SK-N-SH (cell line): ENCODE measurements at regions not wholly inside any gene's neighbourhood (a gene's known extent, or its start where the extent isn't known, plus 50 kb on each side); places are given as distances from the start of the nearest gene placed in this dataset.

Experiments
- CTCF ChIA-PET: fragments of 300-600, 350-600 bp; formaldehyde crosslinking; extraction: SDS; loops from one replicate; lab custom pipeline; 2021; lab: Yijun Ruan, JAX
- POLR2A ChIA-PET: fragments of 350-600 bp; sonication (Branson Sonifier 250); formaldehyde crosslinking; extraction: SDS; loops from one replicate; lab custom pipeline; 2020; ENCODE audit warnings: antibody characterized with exemption, inconsistent platforms; lab: Yijun Ruan, JAX
- DNase-seq: peaks from one replicate; pipeline ENCODE4 v3.0.0; 2012
- H2AFZ ChIP-seq: fragments of 200-600 bp; sonication (generic); 2 replicates; pipeline ENCODE4 v1.8.1; 2016; ENCODE audit warnings: antibody characterized with exemption, mild to moderate bottlenecking, low read depth
- H3F3A ChIP-seq: fragments of 200-600 bp; sonication (generic); replicated peaks from 2 replicates; pipeline ENCODE3; 2016; ENCODE audit warnings: antibody characterized with exemption, mild to moderate bottlenecking; ENCODE audit not compliant: insufficient read depth
- H3K27ac ChIP-seq, 2 experiments: fragments of 200-500 bp in 1 of 2; fragments of 200-600 bp in 1 of 2; sonication (Bioruptor generic) in 1 of 2; sonication (generic), shearing (Covaris generic) in 1 of 2; 2 replicates each; pipeline versions ENCODE4 v1.5.1 to v1.6.1; 2014 to 2016; ENCODE audit warnings: low read depth in 2 of 2, inconsistent platforms in 1 of 2, low read length in 1 of 2, mild to moderate bottlenecking in 1 of 2, mixed read lengths in 1 of 2
- H3K27me3 ChIP-seq: fragments of 200-600 bp; sonication (generic), shearing (Covaris generic); 2 replicates; pipeline ENCODE4 v1.6.1; 2016; ENCODE audit warnings: mixed run types; ENCODE audit not compliant: insufficient read depth
- H3K36me3 ChIP-seq, 2 experiments: fragments of 200-500 bp in 1 of 2; fragments of 200-600 bp in 1 of 2; sonication (Bioruptor generic) in 1 of 2; sonication (generic) in 1 of 2; replicated peaks in 1 of 2; 2 replicates each; pipeline versions ENCODE3 to v1.5.1; 2014 to 2016; ENCODE audit warnings: low read length in 1 of 2, mild to moderate bottlenecking in 1 of 2; ENCODE audit not compliant: insufficient read depth in 2 of 2, control insufficient read depth in 1 of 2
- H3K4me1 ChIP-seq, 2 experiments: fragments of 200-500 bp in 1 of 2; fragments of 200-600 bp in 1 of 2; sonication (Bioruptor generic) in 1 of 2; sonication (generic), shearing (Covaris generic) in 1 of 2; 2 replicates each; pipeline versions ENCODE4 v1.5.1 to v1.6.1; 2014 to 2016; ENCODE audit warnings: low read depth in 1 of 2, low read length in 1 of 2, mixed run types in 1 of 2; ENCODE audit not compliant: insufficient read depth in 2 of 2, control insufficient read depth in 1 of 2
- H3K4me2 ChIP-seq: fragments of 200-600 bp; sonication (generic), shearing (Covaris generic); 2 replicates; pipeline ENCODE4 v1.6.1; 2017; ENCODE audit warnings: mixed run types
- H3K4me3 ChIP-seq, 2 experiments: fragments of 200-500 bp in 1 of 2; fragments of 200-600 bp in 1 of 2; sonication (Bioruptor generic) in 1 of 2; sonication (generic), shearing (Covaris generic) in 1 of 2; 2 replicates each; pipeline versions ENCODE4 v1.5.1 to v1.8.1; 2014 to 2016; ENCODE audit warnings: low read depth in 2 of 2, inconsistent platforms in 1 of 2, low read length in 1 of 2, mild to moderate bottlenecking in 1 of 2, mixed read lengths in 1 of 2, moderate library complexity in 1 of 2
- H3K79me2 ChIP-seq: fragments of 200-600 bp; sonication (generic); 2 replicates; pipeline ENCODE4 v1.8.1; 2017; ENCODE audit warnings: mild to moderate bottlenecking; ENCODE audit not compliant: insufficient read depth
- H3K9ac ChIP-seq: fragments of 200-600 bp; sonication (generic); 2 replicates; pipeline ENCODE4 v1.6.1; 2017; ENCODE audit warnings: mixed run types
- H3K9me2 ChIP-seq: fragments of 200-600 bp; sonication (generic); 2 replicates; pipeline ENCODE4 v1.6.1; 2017; ENCODE audit warnings: mixed run types
- H3K9me3 ChIP-seq: fragments of 200-600 bp; sonication (generic); 2 replicates; pipeline ENCODE4 v1.6.1; 2017; ENCODE audit warnings: mixed run types, mild to moderate bottlenecking, moderate library complexity
- H4K20me1 ChIP-seq: fragments of 200-600 bp; sonication (generic); 2 replicates; pipeline ENCODE4 v1.6.1; 2017; ENCODE audit warnings: mild to moderate bottlenecking, mixed run types; ENCODE audit not compliant: insufficient read depth
- CHD2 ChIP-seq: fragments of 150-350 bp; IDR thresholded peaks from 2 replicates; pipeline ENCODE4 v1.6.1; 2018; ENCODE audit warnings: low read length; ENCODE audit not compliant: partially characterized antibody
- CTCF ChIP-seq: fragments of 200-600 bp; sonication (generic); IDR thresholded peaks from 2 replicates; pipeline ENCODE4 v1.6.1; 2017; ENCODE audit warnings: antibody characterized with exemption, mild to moderate bottlenecking, moderate library complexity
- EP300 ChIP-seq, 2 experiments: IDR thresholded peaks; 2 replicates each; pipeline versions ENCODE4 v1.4.0 to v1.6.1; 2012; ENCODE audit warnings: borderline replicate concordance in 1 of 2, low read depth in 1 of 2, low read length in 1 of 2
- FOXJ3 ChIP-seq: sonication (generic); formaldehyde crosslinking; IDR thresholded peaks from 2 replicates; pipeline ENCODE4 v1.5.1; 2020; ENCODE audit warnings: mild to moderate bottlenecking, missing genetic modification reagents
- FOXM1 ChIP-seq: IDR thresholded peaks from 2 replicates; pipeline ENCODE4 v1.4.0; 2012; ENCODE audit warnings: low read depth, mild to moderate bottlenecking
- GABPA ChIP-seq: IDR thresholded peaks from 2 replicates; pipeline ENCODE4 v1.4.0; 2012; ENCODE audit warnings: low read depth, mild to moderate bottlenecking
- GATA2 ChIP-seq: sonication (generic); formaldehyde crosslinking; IDR thresholded peaks from 2 replicates; pipeline ENCODE4 v1.5.0; 2020; ENCODE audit warnings: mild to moderate bottlenecking, missing genetic modification reagents
- MXI1 ChIP-seq: IDR thresholded peaks from 2 replicates; pipeline ENCODE4 v1.6.1; 2012; ENCODE audit warnings: mild to moderate bottlenecking, low read depth, low read length, improper control_type of control experiment
- NFIC ChIP-seq: IDR thresholded peaks from 2 replicates; pipeline ENCODE4 v1.4.0; 2012; ENCODE audit warnings: borderline replicate concordance
- NRF1 ChIP-seq: IDR thresholded peaks from 2 replicates; pipeline ENCODE4 v1.6.1; 2012; ENCODE audit warnings: low read depth, mild to moderate bottlenecking, low read length
- POLR2AphosphoS5 ChIP-seq: IDR thresholded peaks from 2 replicates; pipeline ENCODE4 v1.6.1; 2012; ENCODE audit warnings: low read depth, low read length
- RAD21 ChIP-seq: IDR thresholded peaks from 2 replicates; pipeline ENCODE4 v1.6.1; 2012; ENCODE audit warnings: mild to moderate bottlenecking, low read length
- RCOR1 ChIP-seq: fragments of 150-350 bp; IDR thresholded peaks from 2 replicates; pipeline ENCODE4 v1.6.1; 2017; ENCODE audit warnings: antibody characterized with exemption, low read length
- RFX5 ChIP-seq: IDR thresholded peaks from 2 replicates; pipeline ENCODE4 v1.6.1; 2012; ENCODE audit warnings: mild to moderate bottlenecking, improper control_type of control experiment, low read length
- RXRA ChIP-seq: IDR thresholded peaks from 2 replicates; pipeline ENCODE4 v1.4.0; 2012; ENCODE audit warnings: low read depth, mild to moderate bottlenecking, borderline replicate concordance
- SIN3A ChIP-seq: IDR thresholded peaks from 2 replicates; pipeline ENCODE4 v1.6.1; 2012; ENCODE audit warnings: low read depth, mild to moderate bottlenecking, low read length, moderate library complexity, borderline replicate concordance
- TCF12 ChIP-seq: IDR thresholded peaks from 2 replicates; pipeline ENCODE4 v1.4.0; 2012
- TEAD4 ChIP-seq: IDR thresholded peaks from 2 replicates; pipeline ENCODE4 v1.4.0; 2012; ENCODE audit warnings: mild to moderate bottlenecking, borderline replicate concordance; ENCODE audit not compliant: insufficient read depth
- WGBS: methylation state at CpG from one replicate; pipeline ENCODE4 v1.1.6; 2017; ENCODE audit warnings: low lambda C conversion rate; 5-methylcytosine and 5-hydroxymethylcytosine counted together
- TF ChIP-seq, protein P1 (sequence below): IDR thresholded peaks from 2 replicates; pipeline ENCODE4; 2012
- TF ChIP-seq, protein P2 (sequence below): fragments of 150-350 bp; IDR thresholded peaks from 2 replicates; pipeline ENCODE4 v1.6.1; 2016; ENCODE audit warnings: mild to moderate bottlenecking, low read depth, low read length

GRCh38 chr11:42890773-42891172 lies 421.0 kb upstream of the API5 start:
- peaks cover 0 to 6% of the 10 kb centered on the region in 2 experiments; a peak in 2 of 4 replicates for H3K4me1 ChIP-seq
- no peak overlapping the region for H2AFZ ChIP-seq
- no peak overlapping the region for H3K9ac ChIP-seq
- CTCF ChIA-PET = interaction anchor here (0.6 to 2.0 kb wide), 9 partner anchors 12 to 392 kb away, joined by 3 to 6 read pairs (median 3); no protein-coding TSS in a partner anchor
- H4K20me1 ChIP-seq = no peaks in the 10 kb centered on the region
- no peak overlapping the region for H3K4me3 ChIP-seq
- H3K36me3 ChIP-seq = no peaks in the 10 kb centered on the region
- no peaks in the 10 kb centered on the region for H3K9me3 ChIP-seq
- no peak overlapping the region for H3K4me2 ChIP-seq
- WGBS = 3% methylated on average over 2 of the region's 2 CpGs
- H3F3A ChIP-seq = no peaks in the 10 kb centered on the region
- TF ChIP-seq POLR2AphosphoS5 (peak; percentile 34; the same call in 1 of the 2 replicates), MXI1 (peak; percentile 73; the same call in 1 of the 2 replicates), GATA2 (CRISPR knock-in tag) (peak; percentile 95), TEAD4 (no peak), CHD2 (peak; percentile 83), RCOR1 (peak; percentile 93), RAD21 (peak; percentile 52), RXRA (no peak), FOXJ3 (CRISPR knock-in tag) (peak; percentile 94), EP300 (IDR thresholded peaks at IDR 0.05; ENCODE audit: borderline replicate concordance in 1 of 2, low read depth in 1 of 2, low read length in 1 of 2) (peak in 1 of 2 experiments; percentile 99; a peak in 2 of 4 replicates), FOXM1 (no peak), RFX5 (no peak; the same call in 1 of the 2 replicates), TCF12 (peak; percentile 67)
- TF ChIP-seq, protein P1, sequence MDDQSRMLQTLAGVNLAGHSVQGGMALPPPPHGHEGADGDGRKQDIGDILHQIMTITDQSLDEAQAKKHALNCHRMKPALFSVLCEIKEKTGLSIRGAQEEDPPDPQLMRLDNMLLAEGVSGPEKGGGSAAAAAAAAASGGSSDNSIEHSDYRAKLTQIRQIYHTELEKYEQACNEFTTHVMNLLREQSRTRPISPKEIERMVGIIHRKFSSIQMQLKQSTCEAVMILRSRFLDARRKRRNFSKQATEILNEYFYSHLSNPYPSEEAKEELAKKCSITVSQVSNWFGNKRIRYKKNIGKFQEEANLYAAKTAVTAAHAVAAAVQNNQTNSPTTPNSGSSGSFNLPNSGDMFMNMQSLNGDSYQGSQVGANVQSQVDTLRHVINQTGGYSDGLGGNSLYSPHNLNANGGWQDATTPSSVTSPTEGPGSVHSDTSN = no peak
- peak overlapping the region in 1 of 2 experiments; percentile 88; a peak in 2 of 4 replicates for H3K27ac ChIP-seq
- H3K27me3 ChIP-seq = no peaks in the 10 kb centered on the region
- DNase-seq = peak; percentile 59
- H3K79me2 ChIP-seq = no peaks in the 10 kb centered on the region
- H3K9me2 ChIP-seq = no peaks in the 10 kb centered on the region
- POLR2A ChIA-PET = interaction anchor here (1.0 to 1.1 kb wide), 2 partner anchors 10 to 82 kb away, joined by 3 to 7 read pairs; no protein-coding TSS in a partner anchor

GRCh38 chr11:42901084-42901483 lies 410.7 kb upstream of the API5 start:
- Histone ChIP-seq H3K4me1 (peaks cover 0 to 3% of the 10 kb centered on the region in 2 experiments; a peak in 2 of 4 replicates), H3K27ac (peak overlapping the region in 1 of 2 experiments; percentile 95; a peak in 2 of 4 replicates), H2AFZ (no peak overlapping the region), H3K9me2 (no peaks in the 10 kb centered on the region), H4K20me1 (no peaks in the 10 kb centered on the region), H3K27me3 (no peaks in the 10 kb centered on the region), H3K4me3 (no peak overlapping the region), H3F3A (no peaks in the 10 kb centered on the region), H3K4me2 (no peak overlapping the region), H3K79me2 (no peaks in the 10 kb centered on the region), H3K36me3 (no peaks in the 10 kb centered on the region), H3K9ac (no peak overlapping the region), H3K9me3 (no peaks in the 10 kb centered on the region)
- CTCF ChIA-PET = interaction anchor here (0.6 kb wide), 1 partner anchor 366 kb away, joined by 3 read pairs; no protein-coding TSS in a partner anchor
- DNase-seq = peak; percentile 66
- POLR2A ChIA-PET = interaction anchor here (1.0 kb wide), 1 partner anchor 10 kb away, joined by 7 read pairs; no protein-coding TSS in a partner anchor
- WGBS = 0% methylated on average over 1 of the region's 1 CpG
- peak; percentile 58; the same call in 1 of the 2 replicates for TF ChIP-seq MXI1
- TF ChIP-seq FOXJ3 (CRISPR knock-in tag) = peak; percentile 86
- TF ChIP-seq, protein P2, sequence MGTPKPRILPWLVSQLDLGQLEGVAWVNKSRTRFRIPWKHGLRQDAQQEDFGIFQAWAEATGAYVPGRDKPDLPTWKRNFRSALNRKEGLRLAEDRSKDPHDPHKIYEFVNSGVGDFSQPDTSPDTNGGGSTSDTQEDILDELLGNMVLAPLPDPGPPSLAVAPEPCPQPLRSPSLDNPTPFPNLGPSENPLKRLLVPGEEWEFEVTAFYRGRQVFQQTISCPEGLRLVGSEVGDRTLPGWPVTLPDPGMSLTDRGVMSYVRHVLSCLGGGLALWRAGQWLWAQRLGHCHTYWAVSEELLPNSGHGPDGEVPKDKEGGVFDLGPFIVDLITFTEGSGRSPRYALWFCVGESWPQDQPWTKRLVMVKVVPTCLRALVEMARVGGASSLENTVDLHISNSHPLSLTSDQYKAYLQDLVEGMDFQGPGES = no peak
- TF ChIP-seq NFIC = no peak
- peak; percentile 66 for TF ChIP-seq CHD2
- TF ChIP-seq POLR2AphosphoS5 = no peak
- peak; percentile 70 for TF ChIP-seq RCOR1
- TF ChIP-seq GATA2 (CRISPR knock-in tag) = peak; percentile 93
- no peak for TF ChIP-seq RFX5
- no peak for TF ChIP-seq NRF1
- no peak for TF ChIP-seq CTCF
- 0 out of 2 replicates have a peak, but pooled peaks have one; percentile 18 for TF ChIP-seq TEAD4
- no peak for TF ChIP-seq RXRA
- TF ChIP-seq TCF12 = peak; percentile 43
- TF ChIP-seq GABPA = no peak
- TF ChIP-seq SIN3A = no peak
- peak; percentile 47; the same call in 1 of the 2 replicates for TF ChIP-seq RAD21
- peak in 1 of 2 experiments; percentile 97; a peak in 2 of 4 replicates for TF ChIP-seq EP300 (IDR thresholded peaks at IDR 0.05; ENCODE audit: borderline replicate concordance in 1 of 2, low read depth in 1 of 2, low read length in 1 of 2)
